ENCODE measurements at regions not wholly inside any gene's neighbourhood (a gene's known extent, or its start where the extent isn't known, plus 50 kb on each side); places are given as distances from the start of the nearest gene placed in this dataset.

GRCh38 chr1:177609953-177610352, 359.9 kb downstream of the SEC16B start:
- no peak overlapping the region for H3K4me3 ChIP-seq (ENCODE audit: low read length)
- H3K4me1 ChIP-seq (ENCODE audit: control insufficient read depth, insufficient read depth, low read length) = no peaks in the 10 kb centered on the region
- no peak overlapping the region for H3K27ac ChIP-seq (ENCODE audit: low read depth, low read length)
- H3K9ac ChIP-seq (ENCODE audit: low read length) = no peak overlapping the region
- no peaks in the 10 kb centered on the region for H3K36me3 ChIP-seq (ENCODE audit: control insufficient read depth, insufficient read depth, low read length)
- H3K27me3 ChIP-seq (ENCODE audit: control insufficient read depth, insufficient read depth, low read length) = no peaks in the 10 kb centered on the region

GRCh38 chr1:177600936-177601335, 368.9 kb downstream of the SEC16B start:
- Histone ChIP-seq H3K27me3 (ENCODE audit: control insufficient read depth, insufficient read depth, low read length) (no peaks in the 10 kb centered on the region), H3K27ac (ENCODE audit: low read depth, low read length) (no peak overlapping the region), H3K9ac (ENCODE audit: low read length) (no peak overlapping the region), H3K4me3 (ENCODE audit: low read length) (no peak overlapping the region), H3K4me1 (ENCODE audit: control insufficient read depth, insufficient read depth, low read length) (no peaks in the 10 kb centered on the region), H3K36me3 (ENCODE audit: control insufficient read depth, insufficient read depth, low read length) (no peaks in the 10 kb centered on the region)

GRCh38 chr1:177600321-177600720, 369.5 kb downstream of the SEC16B start:
- Histone ChIP-seq H3K36me3 (ENCODE audit: control insufficient read depth, insufficient read depth, low read length) (no peaks in the 10 kb centered on the region), H3K27me3 (ENCODE audit: control insufficient read depth, insufficient read depth, low read length) (no peaks in the 10 kb centered on the region), H3K9ac (ENCODE audit: low read length) (no peak overlapping the region), H3K27ac (ENCODE audit: low read depth, low read length) (no peak overlapping the region), H3K4me1 (ENCODE audit: control insufficient read depth, insufficient read depth, low read length) (no peaks in the 10 kb centered on the region), H3K4me3 (ENCODE audit: low read length) (no peak overlapping the region)

- Histone ChIP-seq H3K9ac (ENCODE audit: low read length) (no peak overlapping the region), H3K36me3 (ENCODE audit: control insufficient read depth, insufficient read depth, low read length) (no peaks in the 10 kb centered on the region), H3K4me1 (ENCODE audit: control insufficient read depth, insufficient read depth, low read length) (no peaks in the 10 kb centered on the region), H3K27ac (ENCODE audit: low read depth, low read length) (no peak overlapping the region), H3K4me3 (ENCODE audit: low read length) (no peak overlapping the region), H3K27me3 (ENCODE audit: control insufficient read depth, insufficient read depth, low read length) (no peaks in the 10 kb centered on the region)
Observed at GRCh38 chr1:177597393-177597792, 372.5 kb downstream of the SEC16B start.

GRCh38 chr1:177596485-177596884, 373.4 kb downstream of the SEC16B start:
- Histone ChIP-seq H3K27ac (ENCODE audit: low read depth, low read length) (no peak overlapping the region), H3K27me3 (ENCODE audit: control insufficient read depth, insufficient read depth, low read length) (no peaks in the 10 kb centered on the region), H3K9ac (ENCODE audit: low read length) (no peak overlapping the region), H3K4me1 (ENCODE audit: control insufficient read depth, insufficient read depth, low read length) (no peaks in the 10 kb centered on the region), H3K4me3 (ENCODE audit: low read length) (no peak overlapping the region), H3K36me3 (ENCODE audit: control insufficient read depth, insufficient read depth, low read length) (no peaks in the 10 kb centered on the region)

- Histone ChIP-seq H3K4me3 (ENCODE audit: low read length) (no peak overlapping the region), H3K9ac (ENCODE audit: low read length) (no peak overlapping the region), H3K27me3 (ENCODE audit: control insufficient read depth, insufficient read depth, low read length) (no peaks in the 10 kb centered on the region), H3K4me1 (ENCODE audit: control insufficient read depth, insufficient read depth, low read length) (no peaks in the 10 kb centered on the region), H3K27ac (ENCODE audit: low read depth, low read length) (no peak overlapping the region), H3K36me3 (ENCODE audit: control insufficient read depth, insufficient read depth, low read length) (no peaks in the 10 kb centered on the region)
Observed at GRCh38 chr1:177593105-177593504, 376.8 kb downstream of the SEC16B start.

GRCh38 chr1:177592624-177593023, 377.2 kb downstream of the SEC16B start:
- Histone ChIP-seq H3K27me3 (ENCODE audit: control insufficient read depth, insufficient read depth, low read length) (no peaks in the 10 kb centered on the region), H3K4me1 (ENCODE audit: control insufficient read depth, insufficient read depth, low read length) (no peaks in the 10 kb centered on the region), H3K9ac (ENCODE audit: low read length) (no peak overlapping the region)

GRCh38 chr1:177591155-177591554, 378.7 kb downstream of the SEC16B start:
- Histone ChIP-seq H3K36me3 (ENCODE audit: control insufficient read depth, insufficient read depth, low read length) (no peaks in the 10 kb centered on the region), H3K4me3 (ENCODE audit: low read length) (no peak overlapping the region), H3K9ac (ENCODE audit: low read length) (no peak overlapping the region), H3K27ac (ENCODE audit: low read depth, low read length) (no peak overlapping the region), H3K27me3 (ENCODE audit: control insufficient read depth, insufficient read depth, low read length) (no peaks in the 10 kb centered on the region), H3K4me1 (ENCODE audit: control insufficient read depth, insufficient read depth, low read length) (no peaks in the 10 kb centered on the region)

More at GRCh38 chr1:177592624-177593023, 377.2 kb downstream of the SEC16B start:
- Histone ChIP-seq H3K27ac (ENCODE audit: low read depth, low read length) (no peak overlapping the region), H3K36me3 (ENCODE audit: control insufficient read depth, insufficient read depth, low read length) (no peaks in the 10 kb centered on the region), H3K4me3 (ENCODE audit: low read length) (no peak overlapping the region)

GRCh38 chr1:177589166-177589565, 380.7 kb downstream of the SEC16B start:
- Histone ChIP-seq H3K36me3 (ENCODE audit: control insufficient read depth, insufficient read depth, low read length) (no peaks in the 10 kb centered on the region), H3K27me3 (ENCODE audit: control insufficient read depth, insufficient read depth, low read length) (no peaks in the 10 kb centered on the region), H3K9ac (ENCODE audit: low read length) (no peak overlapping the region), H3K4me1 (ENCODE audit: control insufficient read depth, insufficient read depth, low read length) (no peaks in the 10 kb centered on the region), H3K4me3 (ENCODE audit: low read length) (no peak overlapping the region), H3K27ac (ENCODE audit: low read depth, low read length) (no peak overlapping the region)

GRCh38 chr1:177586429-177586828, 383.4 kb downstream of the SEC16B start:
- H3K9ac ChIP-seq (ENCODE audit: low read length) = no peak overlapping the region
- H3K27me3 ChIP-seq (ENCODE audit: control insufficient read depth, insufficient read depth, low read length) = no peaks in the 10 kb centered on the region
- H3K36me3 ChIP-seq (ENCODE audit: control insufficient read depth, insufficient read depth, low read length) = no peaks in the 10 kb centered on the region

GRCh38 chr1:177585302-177586220, 384.3 kb downstream of the SEC16B start:
- H3K4me3 ChIP-seq (ENCODE audit: low read length) = no peak overlapping the region
- H3K27me3 ChIP-seq (ENCODE audit: control insufficient read depth, insufficient read depth, low read length) = no peaks in the 10 kb centered on the region
- no peak overlapping the region for H3K9ac ChIP-seq (ENCODE audit: low read length)
- H3K27ac ChIP-seq (ENCODE audit: low read depth, low read length) = no peak overlapping the region
- no peaks in the 10 kb centered on the region for H3K4me1 ChIP-seq (ENCODE audit: control insufficient read depth, insufficient read depth, low read length)
- H3K36me3 ChIP-seq (ENCODE audit: control insufficient read depth, insufficient read depth, low read length) = no peaks in the 10 kb centered on the region

More at GRCh38 chr1:177586429-177586828, 383.4 kb downstream of the SEC16B start:
- Histone ChIP-seq H3K4me1 (ENCODE audit: control insufficient read depth, insufficient read depth, low read length) (no peaks in the 10 kb centered on the region), H3K4me3 (ENCODE audit: low read length) (no peak overlapping the region), H3K27ac (ENCODE audit: low read depth, low read length) (no peak overlapping the region)

- no peaks in the 10 kb centered on the region for H3K27me3 ChIP-seq (ENCODE audit: control insufficient read depth, insufficient read depth, low read length)
- H3K36me3 ChIP-seq (ENCODE audit: control insufficient read depth, insufficient read depth, low read length) = no peaks in the 10 kb centered on the region
- H3K27ac ChIP-seq (ENCODE audit: low read depth, low read length) = no peak overlapping the region
- no peak overlapping the region for H3K4me3 ChIP-seq (ENCODE audit: low read length)
- H3K9ac ChIP-seq (ENCODE audit: low read length) = no peak overlapping the region
- no peaks in the 10 kb centered on the region for H3K4me1 ChIP-seq (ENCODE audit: control insufficient read depth, insufficient read depth, low read length)
Observed at GRCh38 chr1:177573901-177574300, 396.0 kb downstream of the SEC16B start.

Data from rectal smooth muscle tissue (tissue), 1 donor.